ENCODE measurements at regions not wholly inside any gene's neighbourhood (a gene's known extent, or its start where the extent isn't known, plus 50 kb on each side); places are given as distances from the start of the nearest gene placed in this dataset.

GRCh38 chr2:19029655-19030054, 328.8 kb downstream of the OSR1 start:
- DNase-seq (ENCODE audit: low spot score in 2 of 2) = no peak
- no peak for TF ChIP-seq POLR2A (IDR thresholded peaks at IDR 0.05)
- TF ChIP-seq EP300 (IDR thresholded peaks at IDR 0.05) = no peak
- no peak for TF ChIP-seq CTCF (IDR thresholded peaks at IDR 0.05)
- TF ChIP-seq POLR2AphosphoS5 (IDR thresholded peaks at IDR 0.05) = no peak
- 91% methylated on average over 3 of the region's 3 CpGs for WGBS
- H3K27ac ChIP-seq = no peak overlapping the region
- no peaks in the 10 kb centered on the region for H3K36me3 ChIP-seq
- H3K9me3 ChIP-seq = no peaks in the 10 kb centered on the region
- H3K4me3 ChIP-seq = no peak overlapping the region
- H3K27me3 ChIP-seq = no peaks in the 10 kb centered on the region
- H3K4me1 ChIP-seq = no peaks in the 10 kb centered on the region

GRCh38 chr2:19028587-19029375, 329.6 kb downstream of the OSR1 start:
- WGBS = 78% methylated on average over 12 of the region's 12 CpGs
- no peaks in the 10 kb centered on the region for H3K9me3 ChIP-seq
- TF ChIP-seq POLR2AphosphoS5 (IDR thresholded peaks at IDR 0.05) (no peak), POLR2A (IDR thresholded peaks at IDR 0.05) (no peak), CTCF (IDR thresholded peaks at IDR 0.05) (no peak), EP300 (IDR thresholded peaks at IDR 0.05) (no peak)
- DNase-seq (ENCODE audit: low spot score in 2 of 2) = no peak
- H3K4me3 ChIP-seq = no peak overlapping the region
- H3K4me1 ChIP-seq = no peaks in the 10 kb centered on the region
- no peaks in the 10 kb centered on the region for H3K36me3 ChIP-seq
- no peak overlapping the region for H3K27ac ChIP-seq
- no peaks in the 10 kb centered on the region for H3K27me3 ChIP-seq

GRCh38 chr2:19027626-19028025, 330.8 kb downstream of the OSR1 start:
- TF ChIP-seq POLR2A (IDR thresholded peaks at IDR 0.05) (no peak), CTCF (IDR thresholded peaks at IDR 0.05) (no peak), POLR2AphosphoS5 (IDR thresholded peaks at IDR 0.05) (no peak), EP300 (IDR thresholded peaks at IDR 0.05) (no peak)
- Histone ChIP-seq H3K36me3 (no peaks in the 10 kb centered on the region), H3K9me3 (no peaks in the 10 kb centered on the region), H3K27me3 (no peaks in the 10 kb centered on the region), H3K27ac (no peak overlapping the region), H3K4me1 (no peaks in the 10 kb centered on the region), H3K4me3 (no peak overlapping the region)
- no peak for DNase-seq (ENCODE audit: low spot score in 2 of 2)
- WGBS = 84% methylated on average over 5 of the region's 5 CpGs

- no peak for TF ChIP-seq CTCF (IDR thresholded peaks at IDR 0.05)
- no peak for TF ChIP-seq EP300 (IDR thresholded peaks at IDR 0.05)
- TF ChIP-seq POLR2A (IDR thresholded peaks at IDR 0.05) = no peak
- TF ChIP-seq POLR2AphosphoS5 (IDR thresholded peaks at IDR 0.05) = no peak
- WGBS = 70% methylated on average over 2 of the region's 2 CpGs
- Histone ChIP-seq H3K36me3 (no peaks in the 10 kb centered on the region), H3K4me3 (no peak overlapping the region), H3K4me1 (no peaks in the 10 kb centered on the region), H3K27me3 (no peaks in the 10 kb centered on the region), H3K27ac (no peak overlapping the region), H3K9me3 (no peaks in the 10 kb centered on the region)
- DNase-seq (ENCODE audit: low spot score in 2 of 2) = no peak
Measured at GRCh38 chr2:19026261-19026660, 332.2 kb downstream of the OSR1 start.

GRCh38 chr2:19022334-19022733, 336.1 kb downstream of the OSR1 start:
- Histone ChIP-seq H3K27me3 (no peaks in the 10 kb centered on the region), H3K27ac (no peak overlapping the region), H3K9me3 (no peaks in the 10 kb centered on the region), H3K36me3 (no peaks in the 10 kb centered on the region), H3K4me3 (no peak overlapping the region), H3K4me1 (no peaks in the 10 kb centered on the region)
- no peak for TF ChIP-seq CTCF (IDR thresholded peaks at IDR 0.05)
- TF ChIP-seq POLR2AphosphoS5 (IDR thresholded peaks at IDR 0.05) = no peak
- TF ChIP-seq EP300 (IDR thresholded peaks at IDR 0.05) = no peak
- no peak for TF ChIP-seq POLR2A (IDR thresholded peaks at IDR 0.05)
- WGBS = 83% methylated on average over 5 of the region's 5 CpGs
- DNase-seq (ENCODE audit: low spot score in 2 of 2) = no peak

All from suprapubic skin (tissue), 4 donors.